AG04450 (cell line): ENCODE measurements at regions not wholly inside any gene's neighbourhood (a gene's known extent, or its start where the extent isn't known, plus 50 kb on each side); places are given as distances from the start of the nearest gene placed in this dataset.

Experiments used
- CTCF ChIA-PET: fragments of 300-600, 350-600 bp; formaldehyde crosslinking; extraction: SDS; loops from one replicate; lab custom pipeline; 2022; ENCODE audit warnings: antibody characterized with exemption, inconsistent platforms; lab: Charles Lee
- POLR2A ChIA-PET: fragments of 350-600 bp; formaldehyde crosslinking; extraction: SDS; loops from one replicate; lab custom pipeline; 2021; ENCODE audit warnings: antibody characterized with exemption, inconsistent platforms; lab: Yijun Ruan, JAX
- DNase-seq: peaks from one replicate; pipeline ENCODE4 v3.0.0-alpha.2; 2011; ENCODE audit warnings: low read depth, low spot score
- H3K27ac ChIP-seq: one replicate; pipeline ENCODE4 v1.5.1; 2012; ENCODE audit warnings: low read depth, low read length, control low read depth
- H3K27me3 ChIP-seq: one replicate; pipeline ENCODE4 v1.6.0; 2012; ENCODE audit warnings: low read length; ENCODE audit not compliant: control insufficient read depth, insufficient read depth
- H3K4me3 ChIP-seq: 2 replicates; pipeline ENCODE4 v1.5.1; 2011; ENCODE audit warnings: mild to moderate bottlenecking, low read depth, low read length, control low read depth
- H3K9me3 ChIP-seq: 2 replicates; pipeline ENCODE4 v1.5.1; 2012; ENCODE audit warnings: low read length; ENCODE audit not compliant: control insufficient read depth, insufficient read depth
- CTCF ChIP-seq: IDR thresholded peaks from 2 replicates; pipeline ENCODE4 v1.5.1; 2011; ENCODE audit warnings: low read depth, low read length, control low read depth, inconsistent platforms

GRCh38 chr10:75326306-75326705 is 75.3 kb downstream of the ZNF503 start:
- TF ChIP-seq CTCF, result no peak
- CTCF ChIA-PET, result interaction anchor here (1.0 kb wide), 1 partner anchor 69 kb away, joined by 3 read pairs; no protein-coding TSS in a partner anchor
- DNase-seq, result no peak
- Histone ChIP-seq H3K4me3 (no peak overlapping the region), H3K27ac (no peak overlapping the region), H3K27me3 (peaks cover 14% of the 10 kb centered on the region), H3K9me3 (no peaks in the 10 kb centered on the region)
- POLR2A ChIA-PET, result no interaction called here

- no peak for DNase-seq
- Histone ChIP-seq H3K27ac (no peak overlapping the region), H3K9me3 (no peaks in the 10 kb centered on the region), H3K27me3 (peaks cover 11% of the 10 kb centered on the region), H3K4me3 (no peak overlapping the region)
- POLR2A ChIA-PET, result no interaction called here
- CTCF ChIA-PET, result no interaction called here
- TF ChIP-seq CTCF, result no peak
These were observed 82.3 kb downstream of the ZNF503 start for GRCh38 chr10:75319274-75319673.

- POLR2A ChIA-PET, result no interaction called here
- Histone ChIP-seq H3K27me3 (peaks cover 15% of the 10 kb centered on the region), H3K4me3 (no peak overlapping the region), H3K9me3 (peaks cover 4% of the 10 kb centered on the region), H3K27ac (no peak overlapping the region)
- no peak for TF ChIP-seq CTCF
- CTCF ChIA-PET, result no interaction called here
- DNase-seq, result no peak
These were observed 78.8 kb upstream of the COMTD1 start for GRCh38 chr10:75314570-75314969.

- DNase-seq, result no peak
- no peak overlapping the region for H3K4me3 ChIP-seq
- ChIA-PET CTCF (no interaction called here), POLR2A (no interaction called here)
- peaks cover 10% of the 10 kb centered on the region for H3K9me3 ChIP-seq
- TF ChIP-seq CTCF, result no peak
- no peak overlapping the region for H3K27ac ChIP-seq
- peaks cover 7% of the 10 kb centered on the region for H3K27me3 ChIP-seq
These were observed 76.7 kb upstream of the COMTD1 start for GRCh38 chr10:75312440-75312839.

- no peak for TF ChIP-seq CTCF
- ChIA-PET CTCF (no interaction called here), POLR2A (no interaction called here)
- H3K27ac ChIP-seq, result no peak overlapping the region
- H3K9me3 ChIP-seq, result peaks cover 10% of the 10 kb centered on the region; the same call in 1 of the 2 replicates
- no peak for DNase-seq
- H3K27me3 ChIP-seq, result no peaks in the 10 kb centered on the region
- H3K4me3 ChIP-seq, result no peak overlapping the region
These were observed 69.9 kb upstream of the COMTD1 start for GRCh38 chr10:75305675-75306074.
